AG04449 (cell line): ENCODE measurements at regions not wholly inside any gene's neighbourhood (a gene's known extent, or its start where the extent isn't known, plus 50 kb on each side); places are given as distances from the start of the nearest gene placed in this dataset.

Experiments used
- CTCF ChIA-PET: fragments of 350-600 bp; formaldehyde crosslinking; extraction: SDS; loops from one replicate; lab custom pipeline; 2021; ENCODE audit warnings: antibody characterized with exemption; lab: Yijun Ruan, JAX
- POLR2A ChIA-PET: fragments of 400-600, 350-600 bp; formaldehyde crosslinking; extraction: SDS; loops from one replicate; lab custom pipeline; 2020; ENCODE audit warnings: antibody characterized with exemption, inconsistent platforms; lab: Yijun Ruan, JAX
- DNase-seq: peaks from one replicate; pipeline ENCODE4 v3.0.0-alpha.2; 2010; ENCODE audit warnings: low read depth, low spot score
- H3K4me3 ChIP-seq: 2 replicates; pipeline ENCODE4 v1.5.1; 2011; ENCODE audit warnings: low read depth, mild to moderate bottlenecking, control low read depth, low read length
- CTCF ChIP-seq: IDR thresholded peaks from one replicate; pipeline ENCODE4 v1.5.1; 2011; ENCODE audit warnings: mild to moderate bottlenecking, moderate library complexity, low read length, control low read depth, inconsistent platforms; ENCODE audit not compliant: insufficient read depth; ENCODE audit errors: missing control alignments

GRCh38 chr11:80746300-80746699 lies 1305.5 kb upstream of the TENM4 start:
- ChIA-PET POLR2A (no interaction called here), CTCF (no interaction called here)
- DNase-seq: no peak
- no peak for TF ChIP-seq CTCF
- no peak overlapping the region for H3K4me3 ChIP-seq

GRCh38 chr11:80745416-80745815 lies 1304.6 kb upstream of the TENM4 start:
- ChIA-PET POLR2A (no interaction called here), CTCF (no interaction called here)
- H3K4me3 ChIP-seq: no peak overlapping the region
- TF ChIP-seq CTCF: no peak
- no peak for DNase-seq

- H3K4me3 ChIP-seq: no peak overlapping the region
- TF ChIP-seq CTCF: no peak
- no peak for DNase-seq
- ChIA-PET POLR2A (no interaction called here), CTCF (no interaction called here)
Measured at GRCh38 chr11:80733790-80734189, 1293.0 kb upstream of the TENM4 start.

GRCh38 chr11:80733361-80733760 lies 1292.5 kb upstream of the TENM4 start:
- CTCF ChIA-PET: no interaction called here

GRCh38 chr11:80727315-80727714 lies 1286.5 kb upstream of the TENM4 start:
- TF ChIP-seq CTCF: no peak
- H3K4me3 ChIP-seq: no peak overlapping the region
- CTCF ChIA-PET: no interaction called here
- POLR2A ChIA-PET: no interaction called here
- no peak for DNase-seq

More at GRCh38 chr11:80733361-80733760, 1292.5 kb upstream of the TENM4 start:
- POLR2A ChIA-PET: no interaction called here
- H3K4me3 ChIP-seq: no peak overlapping the region
- TF ChIP-seq CTCF: no peak
- no peak for DNase-seq

- H3K4me3 ChIP-seq: no peak overlapping the region
- DNase-seq: no peak
- ChIA-PET POLR2A (no interaction called here), CTCF (no interaction called here)
- TF ChIP-seq CTCF: no peak
Measured at GRCh38 chr11:80726236-80726635, 1285.4 kb upstream of the TENM4 start.
